Neural progenitor cell (in vitro differentiated cells): ENCODE measurements at regions not wholly inside any gene's neighbourhood (a gene's known extent, or its start where the extent isn't known, plus 50 kb on each side); places are given as distances from the start of the nearest gene placed in this dataset.

ENCODE experiments used
- CTCF ChIP-seq: fragments of 200-600 bp; sonication (generic); IDR thresholded peaks from 2 replicates; pipeline ENCODE4 v1.5.1; 2017; ENCODE audit warnings: antibody characterized with exemption, mild to moderate bottlenecking
- EZH2 ChIP-seq: fragments of 200-600 bp; sonication (generic); IDR thresholded peaks from 2 replicates; pipeline ENCODE4 v1.6.1; 2017; ENCODE audit warnings: antibody characterized with exemption, mild to moderate bottlenecking, moderate library complexity

- TF ChIP-seq CTCF (no peak), EZH2 (no peak)
Observed at GRCh38 chr5:87774804-87775203, 362.1 kb upstream of the CCNH start.
